Mesothelial cell of epicardium (in vitro differentiated cells): ENCODE measurements at regions not wholly inside any gene's neighbourhood (a gene's known extent, or its start where the extent isn't known, plus 50 kb on each side); places are given as distances from the start of the nearest gene placed in this dataset.

Experiments used
- DNase-seq, 2 experiments: peaks; one replicate each; pipeline ENCODE4 v3.0.0; 2021; ENCODE audit warnings: low spot score in 2 of 2; ENCODE audit not compliant: unreplicated experiment in 2 of 2
- H3K27ac Mint-ChIP-seq: 2 replicates; pipeline ENCODE4 v1.8.0; 2021; ENCODE audit warnings: mixed read lengths
- H3K27me3 Mint-ChIP-seq: 2 replicates; pipeline ENCODE4 v1.8.0; 2021; ENCODE audit warnings: low read depth, mixed read lengths
- H3K36me3 Mint-ChIP-seq: 2 replicates; pipeline ENCODE4 v1.8.0; 2021; ENCODE audit warnings: mixed read lengths
- H3K4me1 Mint-ChIP-seq: 2 replicates; pipeline ENCODE4 v1.8.0; 2021; ENCODE audit warnings: mixed read lengths
- H3K4me3 Mint-ChIP-seq: 2 replicates; pipeline ENCODE4 v1.8.0; 2021; ENCODE audit warnings: mild to moderate bottlenecking, moderate library complexity, mixed read lengths
- H3K9me3 Mint-ChIP-seq: 2 replicates; pipeline ENCODE4 v1.8.0; 2021; ENCODE audit warnings: mixed read lengths
- CTCF ChIP-seq: fragments of 200-600 bp; sonication (generic); IDR thresholded peaks from one replicate; pipeline ENCODE4 v1.5.0; 2021; ENCODE audit warnings: antibody characterized with exemption; ENCODE audit not compliant: unreplicated experiment

GRCh38 chr9:19732441-19732951 lies 56.3 kb downstream of the SLC24A2 start:
- peaks cover 9% of the 10 kb centered on the region for H3K27me3 Mint-ChIP-seq

GRCh38 chr9:19728101-19728500 lies 60.7 kb downstream of the SLC24A2 start:
- Mint-ChIP-seq H3K4me3 (no peak overlapping the region), H3K27ac (no peak overlapping the region), H3K36me3 (no peaks in the 10 kb centered on the region), H3K9me3 (no peaks in the 10 kb centered on the region), H3K27me3 (peaks cover 5% of the 10 kb centered on the region), H3K4me1 (no peaks in the 10 kb centered on the region)
- TF ChIP-seq CTCF, result no peak
- no peak for DNase-seq

More at GRCh38 chr9:19732441-19732951, 56.3 kb downstream of the SLC24A2 start:
- no peak for TF ChIP-seq CTCF
- no peak for DNase-seq
- H3K4me1 Mint-ChIP-seq, result no peaks in the 10 kb centered on the region
- no peak overlapping the region for H3K27ac Mint-ChIP-seq
- H3K9me3 Mint-ChIP-seq, result peaks cover 3% of the 10 kb centered on the region
- H3K36me3 Mint-ChIP-seq, result no peaks in the 10 kb centered on the region
- no peak overlapping the region for H3K4me3 Mint-ChIP-seq

- no peaks in the 10 kb centered on the region for H3K9me3 Mint-ChIP-seq
- H3K4me3 Mint-ChIP-seq, result no peak overlapping the region
- no peak for DNase-seq
- H3K27me3 Mint-ChIP-seq, result peaks cover 5% of the 10 kb centered on the region
- H3K36me3 Mint-ChIP-seq, result no peaks in the 10 kb centered on the region
- no peak overlapping the region for H3K27ac Mint-ChIP-seq
- TF ChIP-seq CTCF, result no peak
- no peaks in the 10 kb centered on the region for H3K4me1 Mint-ChIP-seq
Observed at GRCh38 chr9:19725970-19726369, 62.9 kb downstream of the SLC24A2 start.

- Mint-ChIP-seq H3K4me1 (no peaks in the 10 kb centered on the region), H3K27me3 (peaks cover 8% of the 10 kb centered on the region), H3K4me3 (no peak overlapping the region), H3K36me3 (no peaks in the 10 kb centered on the region), H3K27ac (no peak overlapping the region), H3K9me3 (no peaks in the 10 kb centered on the region)
- TF ChIP-seq CTCF, result no peak
- DNase-seq, result no peak
Observed at GRCh38 chr9:19720377-19720776, 68.5 kb downstream of the SLC24A2 start.

- Mint-ChIP-seq H3K36me3 (no peaks in the 10 kb centered on the region), H3K9me3 (no peaks in the 10 kb centered on the region), H3K4me3 (no peak overlapping the region), H3K4me1 (no peaks in the 10 kb centered on the region), H3K27me3 (peaks cover 1% of the 10 kb centered on the region), H3K27ac (no peak overlapping the region)
- no peak for TF ChIP-seq CTCF
- DNase-seq, result no peak
Observed at GRCh38 chr9:19703702-19704101, 85.1 kb downstream of the SLC24A2 start.

GRCh38 chr9:19701991-19702390 lies 86.8 kb downstream of the SLC24A2 start:
- H3K4me1 Mint-ChIP-seq, result no peaks in the 10 kb centered on the region
- peaks cover 1% of the 10 kb centered on the region for H3K27me3 Mint-ChIP-seq
- no peak for TF ChIP-seq CTCF
- H3K36me3 Mint-ChIP-seq, result no peaks in the 10 kb centered on the region
- H3K9me3 Mint-ChIP-seq, result no peaks in the 10 kb centered on the region
- H3K4me3 Mint-ChIP-seq, result no peak overlapping the region
- H3K27ac Mint-ChIP-seq, result no peak overlapping the region
- no peak for DNase-seq
